Ascending aorta (tissue), 2 donors: ENCODE measurements at regions not wholly inside any gene's neighbourhood (a gene's known extent, or its start where the extent isn't known, plus 50 kb on each side); places are given as distances from the start of the nearest gene placed in this dataset.
A peak's percentile ranks its signal among the peaks of the same experiment; 100 is the strongest.
"Not testable (repeated sequence)": the region's sequence is repeated elsewhere in the genome, so short reads cannot be mapped to it uniquely, and the experiment has no call there.

ENCODE experiments used
- DNase-seq, 2 donors: peaks; one replicate each; pipeline ENCODE4 v3.0.0-alpha.2; 2019; ENCODE audit warnings: low spot score in 2 of 2
- H3K27ac ChIP-seq, 2 donors: fragments of 200-600 bp; sonication (generic); one replicate each; pipeline ENCODE4 v1.5.1; 2016 to 2017; ENCODE audit warnings: mild to moderate bottlenecking in 1 of 2
- H3K27me3 ChIP-seq: fragments of 200-600 bp; sonication (generic); one replicate; pipeline ENCODE4 v1.5.1; 2017
- H3K36me3 ChIP-seq, 2 donors: fragments of 200-600 bp; sonication (generic); one replicate each; pipeline ENCODE4 v1.5.1; 2016
- H3K4me1 ChIP-seq, 2 donors: fragments of 200-600 bp; sonication (generic); one replicate each; pipeline ENCODE4 v1.5.1; 2016 to 2017; ENCODE audit warnings: mild to moderate bottlenecking in 1 of 2
- H3K4me3 ChIP-seq, 2 donors: fragments of 200-600 bp; sonication (generic); one replicate each; pipeline ENCODE4 v1.5.1; 2016 to 2017; ENCODE audit warnings: mild to moderate bottlenecking in 1 of 2
- H3K9me3 ChIP-seq, 2 donors: fragments of 200-600 bp; sonication (generic); one replicate each; pipeline ENCODE4 v1.5.1; 2016
- CTCF ChIP-seq, 3 experiments: fragments of 200-600 bp in 2 of 3; fragments of 450-650 bp in 1 of 3; sonication (generic) in 2 of 3; IDR thresholded peaks; one replicate each; pipeline ENCODE4 v1.5.1; 2016 to 2019; ENCODE audit warnings: antibody characterized with exemption in 3 of 3, mild to moderate bottlenecking in 1 of 3, moderate library complexity in 1 of 3
- intact Hi-C: fragments of 100-400 bp; cut with DNase I; formaldehyde crosslinking; loops from one replicate; pipeline ENCODE4 v1.15.1; 2023

GRCh38 chr1:192462616-192463015, 113.0 kb upstream of the RGS1 start:
- no peaks in the 10 kb centered on the region for H3K4me1 ChIP-seq
- no peak for TF ChIP-seq CTCF (IDR thresholded peaks at IDR 0.05)
- intact Hi-C loops, result no loop called here
- no peak for DNase-seq
- no peak overlapping the region for H3K27ac ChIP-seq
- no peaks in the 10 kb centered on the region for H3K27me3 ChIP-seq
- H3K4me3 ChIP-seq, result no peak overlapping the region
- no peaks in the 10 kb centered on the region for H3K36me3 ChIP-seq
- H3K9me3 ChIP-seq, result no peaks in the 10 kb centered on the region

- no peaks in the 10 kb centered on the region for H3K36me3 ChIP-seq
- H3K4me1 ChIP-seq, result no peaks in the 10 kb centered on the region
- DNase-seq, result no peak
- TF ChIP-seq CTCF (IDR thresholded peaks at IDR 0.05), result no peak
- intact Hi-C loops, result no loop called here
- no peaks in the 10 kb centered on the region for H3K9me3 ChIP-seq
- no peak overlapping the region for H3K27ac ChIP-seq
- no peak overlapping the region for H3K4me3 ChIP-seq
- no peaks in the 10 kb centered on the region for H3K27me3 ChIP-seq
Observed at GRCh38 chr1:192463661-192464060, 111.9 kb upstream of the RGS1 start.

GRCh38 chr1:192465221-192465620, 110.4 kb upstream of the RGS1 start:
- H3K27ac ChIP-seq, DNase-seq: not testable (repeated sequence)

GRCh38 chr1:192474080-192474683, 101.4 kb upstream of the RGS1 start:
- Histone ChIP-seq H3K27ac (no peak overlapping the region), H3K27me3 (no peaks in the 10 kb centered on the region), H3K4me3 (no peak overlapping the region), H3K36me3 (no peaks in the 10 kb centered on the region), H3K4me1 (no peaks in the 10 kb centered on the region), H3K9me3 (no peaks in the 10 kb centered on the region)
- intact Hi-C loops, result loop anchor here (1.0 to 2.0 kb wide), 2 partner anchors 106 to 135 kb away; no protein-coding TSS in a partner anchor
- DNase-seq, result no peak
- peak; percentile 52 to 70 (median 60) for TF ChIP-seq CTCF (IDR thresholded peaks at IDR 0.05)

More at GRCh38 chr1:192465221-192465620, 110.4 kb upstream of the RGS1 start:
- H3K36me3 ChIP-seq, H3K27me3 ChIP-seq, H3K4me3 ChIP-seq, H3K4me1 ChIP-seq, H3K9me3 ChIP-seq, intact Hi-C loops: not testable (repeated sequence)

GRCh38 chr1:192475329-192475728, 100.2 kb upstream of the RGS1 start:
- H3K36me3 ChIP-seq, result no peaks in the 10 kb centered on the region
- no peaks in the 10 kb centered on the region for H3K9me3 ChIP-seq
- H3K4me3 ChIP-seq, result no peak overlapping the region
- DNase-seq, result no peak
- H3K4me1 ChIP-seq, result no peaks in the 10 kb centered on the region
- no peak overlapping the region for H3K27ac ChIP-seq
- no peak for TF ChIP-seq CTCF (IDR thresholded peaks at IDR 0.05)
- intact Hi-C loops, result loop anchor here (2.0 to 5.0 kb wide), 3 partner anchors 133 to 647 kb away; partner anchors contain the start of genes CDC73, RO60 and UCHL5
- H3K27me3 ChIP-seq, result no peaks in the 10 kb centered on the region

GRCh38 chr1:192475970-192476369, 99.6 kb upstream of the RGS1 start:
- TF ChIP-seq CTCF (IDR thresholded peaks at IDR 0.05), result no peak
- no peak for DNase-seq
- Histone ChIP-seq H3K27ac (no peak overlapping the region), H3K4me1 (no peaks in the 10 kb centered on the region), H3K4me3 (no peak overlapping the region), H3K27me3 (no peaks in the 10 kb centered on the region), H3K9me3 (no peaks in the 10 kb centered on the region), H3K36me3 (no peaks in the 10 kb centered on the region)
- intact Hi-C loops, result loop anchor here (2.0 to 5.0 kb wide), 5 partner anchors 133 to 646 kb away; partner anchors contain the start of genes CDC73, RGS2, RO60 and UCHL5
